ENCODE measurements at regions not wholly inside any gene's neighbourhood (a gene's known extent, or its start where the extent isn't known, plus 50 kb on each side); places are given as distances from the start of the nearest gene placed in this dataset.

DNA sequence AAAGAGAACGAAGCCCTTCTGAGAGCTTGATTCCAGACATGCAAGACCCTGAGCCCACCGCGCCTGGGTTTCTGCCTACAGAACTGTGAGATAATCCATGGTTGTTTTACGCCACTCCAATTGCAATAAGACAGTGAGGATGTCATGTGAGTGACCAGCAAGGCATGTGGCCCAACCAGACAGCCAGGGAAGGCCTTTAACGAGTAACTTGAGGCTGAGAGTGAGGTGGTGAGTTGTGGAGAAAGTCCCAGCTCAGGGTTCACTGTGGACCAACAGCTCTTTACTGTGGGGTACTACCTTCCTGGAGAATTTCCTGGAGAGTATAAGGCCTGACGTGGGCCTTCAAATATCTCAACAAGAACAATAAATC lies 153.9 kb downstream of the ETS2 start:
- TF ChIP-seq, protein P1, sequence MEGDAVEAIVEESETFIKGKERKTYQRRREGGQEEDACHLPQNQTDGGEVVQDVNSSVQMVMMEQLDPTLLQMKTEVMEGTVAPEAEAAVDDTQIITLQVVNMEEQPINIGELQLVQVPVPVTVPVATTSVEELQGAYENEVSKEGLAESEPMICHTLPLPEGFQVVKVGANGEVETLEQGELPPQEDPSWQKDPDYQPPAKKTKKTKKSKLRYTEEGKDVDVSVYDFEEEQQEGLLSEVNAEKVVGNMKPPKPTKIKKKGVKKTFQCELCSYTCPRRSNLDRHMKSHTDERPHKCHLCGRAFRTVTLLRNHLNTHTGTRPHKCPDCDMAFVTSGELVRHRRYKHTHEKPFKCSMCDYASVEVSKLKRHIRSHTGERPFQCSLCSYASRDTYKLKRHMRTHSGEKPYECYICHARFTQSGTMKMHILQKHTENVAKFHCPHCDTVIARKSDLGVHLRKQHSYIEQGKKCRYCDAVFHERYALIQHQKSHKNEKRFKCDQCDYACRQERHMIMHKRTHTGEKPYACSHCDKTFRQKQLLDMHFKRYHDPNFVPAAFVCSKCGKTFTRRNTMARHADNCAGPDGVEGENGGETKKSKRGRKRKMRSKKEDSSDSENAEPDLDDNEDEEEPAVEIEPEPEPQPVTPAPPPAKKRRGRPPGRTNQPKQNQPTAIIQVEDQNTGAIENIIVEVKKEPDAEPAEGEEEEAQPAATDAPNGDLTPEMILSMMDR (conservative IDR thresholded peaks at IDR 0.05; ENCODE audit: low read depth, low read length), result no peak
- TF ChIP-seq USF2 (IDR thresholded peaks at IDR 0.05; ENCODE audit: low read depth, low read length) (no peak), ELK1 (IDR thresholded peaks at IDR 0.05; ENCODE audit: borderline replicate concordance, low read depth, low read length) (no peak), POLR2A (IDR thresholded peaks at IDR 0.05; ENCODE audit: low read depth, low read length) (no peak), CHD1 (IDR thresholded peaks at IDR 0.05; ENCODE audit: low read depth, low read length) (no peak), FOS (IDR thresholded peaks at IDR 0.05; ENCODE audit: low read depth, low read length) (no peak), MXI1 (IDR thresholded peaks at IDR 0.05; ENCODE audit: borderline replicate concordance, low read depth, low read length) (no peak), MAZ (IDR thresholded peaks at IDR 0.05; ENCODE audit: borderline replicate concordance, low read depth, low read length) (no peak)
